SK-N-MC (cell line): ENCODE measurements at regions not wholly inside any gene's neighbourhood (a gene's known extent, or its start where the extent isn't known, plus 50 kb on each side); places are given as distances from the start of the nearest gene placed in this dataset.

Experiments used
- EZH2 ChIP-seq: fragments of 200-600 bp; sonication (generic); IDR thresholded peaks from one replicate; pipeline ENCODE4 v1.6.1; 2017; ENCODE audit warnings: antibody characterized with exemption
- POLR2AphosphoS5 ChIP-seq: IDR thresholded peaks from 2 replicates; pipeline ENCODE4 v1.6.1; 2012; ENCODE audit warnings: mild to moderate bottlenecking, low read depth, low read length, borderline replicate concordance

- TF ChIP-seq POLR2AphosphoS5: no peak
- no peak for TF ChIP-seq EZH2
Measured at GRCh38 chr2:129237966-129238725, 741.3 kb upstream of the RAB6C start.
